Ascending aorta (tissue), 2 donors: ENCODE measurements at regions not wholly inside any gene's neighbourhood (a gene's known extent, or its start where the extent isn't known, plus 50 kb on each side); places are given as distances from the start of the nearest gene placed in this dataset.

ENCODE experiments used
- DNase-seq, 2 donors: peaks; one replicate each; pipeline ENCODE4 v3.0.0-alpha.2; 2019; ENCODE audit warnings: low spot score in 2 of 2
- H3K27ac ChIP-seq, 2 donors: fragments of 200-600 bp; sonication (generic); one replicate each; pipeline ENCODE4 v1.5.1; 2016 to 2017; ENCODE audit warnings: mild to moderate bottlenecking in 1 of 2
- H3K27me3 ChIP-seq: fragments of 200-600 bp; sonication (generic); one replicate; pipeline ENCODE4 v1.5.1; 2017
- H3K36me3 ChIP-seq, 2 donors: fragments of 200-600 bp; sonication (generic); one replicate each; pipeline ENCODE4 v1.5.1; 2016
- H3K4me1 ChIP-seq, 2 donors: fragments of 200-600 bp; sonication (generic); one replicate each; pipeline ENCODE4 v1.5.1; 2016 to 2017; ENCODE audit warnings: mild to moderate bottlenecking in 1 of 2
- H3K4me3 ChIP-seq, 2 donors: fragments of 200-600 bp; sonication (generic); one replicate each; pipeline ENCODE4 v1.5.1; 2016 to 2017; ENCODE audit warnings: mild to moderate bottlenecking in 1 of 2
- H3K9me3 ChIP-seq, 2 donors: fragments of 200-600 bp; sonication (generic); one replicate each; pipeline ENCODE4 v1.5.1; 2016
- CTCF ChIP-seq, 3 experiments: fragments of 200-600 bp in 2 of 3; fragments of 450-650 bp in 1 of 3; sonication (generic) in 2 of 3; IDR thresholded peaks; one replicate each; pipeline ENCODE4 v1.5.1; 2016 to 2019; ENCODE audit warnings: antibody characterized with exemption in 3 of 3, mild to moderate bottlenecking in 1 of 3, moderate library complexity in 1 of 3
- intact Hi-C: fragments of 100-400 bp; cut with DNase I; formaldehyde crosslinking; loops from one replicate; pipeline ENCODE4 v1.15.1; 2023

- no peaks in the 10 kb centered on the region for H3K9me3 ChIP-seq
- no peaks in the 10 kb centered on the region for H3K27me3 ChIP-seq
- no peak for DNase-seq
- no peak overlapping the region for H3K27ac ChIP-seq
- no peaks in the 10 kb centered on the region for H3K36me3 ChIP-seq
- H3K4me3 ChIP-seq = no peak overlapping the region
- intact Hi-C loops = no loop called here
- TF ChIP-seq CTCF (IDR thresholded peaks at IDR 0.05) = no peak
- H3K4me1 ChIP-seq = no peaks in the 10 kb centered on the region
These were observed 119.5 kb upstream of the TMPRSS2 start for GRCh38 chr21:41627428-41627827.

- no peaks in the 10 kb centered on the region for H3K9me3 ChIP-seq
- no peak for TF ChIP-seq CTCF (IDR thresholded peaks at IDR 0.05)
- intact Hi-C loops = no loop called here
- no peak for DNase-seq
- no peak overlapping the region for H3K27ac ChIP-seq
- no peak overlapping the region for H3K4me3 ChIP-seq
- H3K4me1 ChIP-seq = no peaks in the 10 kb centered on the region
- H3K27me3 ChIP-seq = no peaks in the 10 kb centered on the region
- H3K36me3 ChIP-seq = no peaks in the 10 kb centered on the region
These were observed 118.1 kb upstream of the TMPRSS2 start for GRCh38 chr21:41626021-41626420.

DNA sequence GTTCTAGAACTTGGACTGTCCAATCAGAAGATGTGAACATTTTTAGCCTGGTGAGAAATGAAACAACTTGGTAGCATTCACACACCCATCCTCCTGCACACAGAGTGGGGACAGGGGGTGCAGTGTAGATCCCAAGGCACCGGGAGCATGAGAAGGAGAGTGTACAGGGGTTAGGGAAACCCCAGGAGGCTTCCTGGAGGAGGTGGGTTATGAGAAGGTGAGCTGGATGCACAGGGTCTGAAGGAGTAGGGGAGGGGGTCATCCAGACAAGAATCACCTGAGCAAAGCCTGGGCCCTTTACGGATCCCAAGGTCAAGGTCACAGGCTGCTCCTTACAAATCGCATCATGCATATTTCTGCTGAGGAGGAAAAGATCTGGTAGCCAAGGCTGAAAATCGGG is 117.5 kb upstream of the TMPRSS2 start:
- no peak for DNase-seq
- intact Hi-C loops = no loop called here
- TF ChIP-seq CTCF (IDR thresholded peaks at IDR 0.05) = no peak
- H3K9me3 ChIP-seq = no peaks in the 10 kb centered on the region
- no peak overlapping the region for H3K27ac ChIP-seq
- H3K4me3 ChIP-seq = no peak overlapping the region
- H3K27me3 ChIP-seq = no peaks in the 10 kb centered on the region
- H3K4me1 ChIP-seq = no peaks in the 10 kb centered on the region
- no peaks in the 10 kb centered on the region for H3K36me3 ChIP-seq

- TF ChIP-seq CTCF (IDR thresholded peaks at IDR 0.05) = no peak
- intact Hi-C loops = no loop called here
These were observed 116.8 kb upstream of the TMPRSS2 start for GRCh38 chr21:41624674-41625310.

GRCh38 chr21:41623945-41624344 is 116.0 kb upstream of the TMPRSS2 start:
- H3K27ac ChIP-seq = no peak overlapping the region
- intact Hi-C loops = no loop called here

More at GRCh38 chr21:41624674-41625310, 116.8 kb upstream of the TMPRSS2 start:
- Histone ChIP-seq H3K9me3 (no peaks in the 10 kb centered on the region), H3K4me1 (no peaks in the 10 kb centered on the region), H3K27me3 (no peaks in the 10 kb centered on the region), H3K4me3 (no peak overlapping the region), H3K36me3 (no peaks in the 10 kb centered on the region), H3K27ac (no peak overlapping the region)
- DNase-seq = no peak

More at GRCh38 chr21:41623945-41624344, 116.0 kb upstream of the TMPRSS2 start:
- TF ChIP-seq CTCF (IDR thresholded peaks at IDR 0.05) = no peak
- Histone ChIP-seq H3K4me1 (no peaks in the 10 kb centered on the region), H3K36me3 (no peaks in the 10 kb centered on the region), H3K27me3 (no peaks in the 10 kb centered on the region), H3K9me3 (no peaks in the 10 kb centered on the region), H3K4me3 (no peak overlapping the region)
- no peak for DNase-seq
